IMR-90 (cell line): ENCODE measurements at regions not wholly inside any gene's neighbourhood (a gene's known extent, or its start where the extent isn't known, plus 50 kb on each side); places are given as distances from the start of the nearest gene placed in this dataset.
A peak's percentile ranks its signal among the peaks of the same experiment; 100 is the strongest.

Source experiments
- ATAC-seq: fragments of 200-7000 bp; cut with Tn5 transposase; 2 replicates; pipeline ENCODE4 v1.9.1; 2020; ENCODE audit warnings: low read depth, mild to moderate bottlenecking, moderate library complexity
- BruUV-seq: library from RNA; stranded (reverse); fragments of 400-500 nt; replicated peaks from 2 replicates; lab custom pipeline; 2021; lab: Mats Ljungman, UMichigan
- CTCF ChIA-PET: fragments of 300-600 bp; formaldehyde crosslinking; extraction: SDS; loops from one replicate; lab custom pipeline; 2021; ENCODE audit warnings: antibody characterized with exemption; lab: Yijun Ruan, JAX
- POLR2A ChIA-PET: fragments of 300-600 bp; sonication (Branson Sonifier 250); formaldehyde crosslinking; loops from one replicate; lab custom pipeline; 2022; ENCODE audit warnings: antibody characterized with exemption; ENCODE audit not compliant: unreplicated experiment; lab: Charles Lee
- DNase-seq: peaks from one replicate; pipeline ENCODE4 v3.0.0; 2013
- H2AFZ ChIP-seq: replicated peaks from 2 replicates; pipeline ENCODE3; 2013; ENCODE audit warnings: low read length, mild to moderate bottlenecking; ENCODE audit not compliant: poor library complexity
- H2AK5ac ChIP-seq: 2 replicates; pipeline ENCODE4 v1.6.1; 2013; ENCODE audit warnings: low read depth, low read length, inconsistent platforms
- H2AK9ac ChIP-seq: replicated peaks from 2 replicates; pipeline ENCODE3; 2013; ENCODE audit warnings: mild to moderate bottlenecking, low read depth, low read length, moderate library complexity; ENCODE audit not compliant: poor library complexity
- H2BK120ac ChIP-seq: 2 replicates; pipeline ENCODE4 v1.6.1; 2013; ENCODE audit warnings: low read depth, low read length, inconsistent platforms
- H2BK15ac ChIP-seq: 3 replicates; pipeline ENCODE4 v1.6.1; 2013; ENCODE audit warnings: low read depth, low read length, inconsistent platforms
- H2BK20ac ChIP-seq: 2 replicates; pipeline ENCODE4 v1.6.1; 2013; ENCODE audit warnings: low read depth, mild to moderate bottlenecking, inconsistent platforms, low read length, moderate library complexity
- H2BK5ac ChIP-seq: 2 replicates; pipeline ENCODE4 v1.6.1; 2013; ENCODE audit warnings: mild to moderate bottlenecking, low read depth, low read length, inconsistent platforms; ENCODE audit not compliant: poor library complexity, severe bottlenecking
- H3K14ac ChIP-seq: replicated peaks from 2 replicates; pipeline ENCODE4 v1.6.1; 2013; ENCODE audit warnings: low read depth, low read length, inconsistent platforms
- H3K18ac ChIP-seq: 2 replicates; pipeline ENCODE4 v1.6.1; 2013; ENCODE audit warnings: low read depth, low read length, control low read depth
- H3K23ac ChIP-seq: 2 replicates; pipeline ENCODE4 v1.6.1; 2013; ENCODE audit warnings: low read depth, low read length, inconsistent platforms
- H3K27ac ChIP-seq: 2 replicates; pipeline ENCODE4 v1.5.1; 2013; ENCODE audit warnings: mild to moderate bottlenecking, control low read depth, low read length; ENCODE audit not compliant: insufficient read depth
- H3K27me3 ChIP-seq: 2 replicates; pipeline ENCODE4 v1.6.1; 2013; ENCODE audit warnings: low read length; ENCODE audit not compliant: control insufficient read depth, insufficient read depth
- H3K36me3 ChIP-seq: 2 replicates; pipeline ENCODE4 v1.6.1; 2013; ENCODE audit warnings: low read length, mixed read lengths; ENCODE audit not compliant: control insufficient read depth, insufficient read depth
- H3K4ac ChIP-seq: 2 replicates; pipeline ENCODE4 v1.6.1; 2013; ENCODE audit warnings: low read depth, low read length, inconsistent platforms
- H3K4me1 ChIP-seq: 2 replicates; pipeline ENCODE4 v1.6.1; 2013; ENCODE audit warnings: low read length, mixed read lengths; ENCODE audit not compliant: control insufficient read depth, insufficient read depth
- H3K4me2 ChIP-seq: 2 replicates; pipeline ENCODE4 v1.6.1; 2013; ENCODE audit warnings: low read depth, mild to moderate bottlenecking, control low read depth, low read length, moderate library complexity
- H3K4me3 ChIP-seq: 2 replicates; pipeline ENCODE4 v1.5.1; 2013; ENCODE audit warnings: low read depth, mild to moderate bottlenecking, control low read depth, low read length, moderate library complexity; ENCODE audit not compliant: insufficient read depth
- H3K56ac ChIP-seq: 2 replicates; pipeline ENCODE4 v1.6.1; 2013; ENCODE audit warnings: low read length, inconsistent platforms; ENCODE audit not compliant: insufficient read depth; ENCODE audit errors: extremely low read depth
- H3K79me1 ChIP-seq, 2 experiments: 2 replicates each; pipeline ENCODE4 v1.6.1; 2013; ENCODE audit warnings: low read length in 2 of 2, inconsistent platforms in 1 of 2, low read depth in 1 of 2
- H3K9ac ChIP-seq: 2 replicates; pipeline ENCODE4 v1.6.1; 2013; ENCODE audit warnings: low read depth, low read length, control low read depth
- H3K9me1 ChIP-seq: 2 replicates; pipeline ENCODE4 v1.6.1; 2013; ENCODE audit warnings: low read length, inconsistent platforms; ENCODE audit not compliant: insufficient read depth
- H3K9me3 ChIP-seq: 2 replicates; pipeline ENCODE4 v1.6.1; 2013; ENCODE audit warnings: low read length; ENCODE audit not compliant: control insufficient read depth, insufficient read depth
- H4K20me1 ChIP-seq: 2 replicates; pipeline ENCODE4 v1.6.1; 2013; ENCODE audit warnings: low read length, inconsistent platforms; ENCODE audit not compliant: insufficient read depth
- H4K5ac ChIP-seq: 2 replicates; pipeline ENCODE4 v1.6.1; 2013; ENCODE audit warnings: mild to moderate bottlenecking, low read depth, low read length, control low read depth
- H4K8ac ChIP-seq, 2 experiments: 2 replicates each; pipeline ENCODE4 v1.6.1; 2013; ENCODE audit warnings: low read depth in 2 of 2, low read length in 2 of 2, control low read depth in 1 of 2, inconsistent platforms in 1 of 2
- H4K91ac ChIP-seq: 2 replicates; pipeline ENCODE4 v1.6.1; 2013; ENCODE audit warnings: low read depth, low read length, inconsistent platforms; ENCODE audit not compliant: insufficient read depth
- BHLHE40 ChIP-seq: fragments of 150-350 bp; IDR thresholded peaks from 2 replicates; pipeline ENCODE4 v1.6.1; 2016; ENCODE audit warnings: mild to moderate bottlenecking, low read depth, low read length
- CEBPB ChIP-seq: IDR thresholded peaks from 2 replicates; pipeline ENCODE4 v1.6.1; 2012; ENCODE audit warnings: low read depth, low read length, improper control_type of control experiment
- CHD1 ChIP-seq: IDR thresholded peaks from 2 replicates; pipeline ENCODE4 v1.6.1; 2012; ENCODE audit warnings: low read depth, low read length, improper control_type of control experiment
- ELK1 ChIP-seq: fragments of 150-350 bp; IDR thresholded peaks from 2 replicates; pipeline ENCODE4 v1.6.1; 2016; ENCODE audit warnings: low read depth, mild to moderate bottlenecking, low read length, moderate library complexity, borderline replicate concordance
- FOS ChIP-seq: fragments of 150-350 bp; IDR thresholded peaks from 2 replicates; pipeline ENCODE4 v1.6.1; 2016; ENCODE audit warnings: low read depth, low read length
- MAFK ChIP-seq: IDR thresholded peaks from 2 replicates; pipeline ENCODE4 v1.6.1; 2012; ENCODE audit warnings: low read depth, low read length, improper control_type of control experiment
- MAZ ChIP-seq: IDR thresholded peaks from 2 replicates; pipeline ENCODE4 v1.6.1; 2012; ENCODE audit warnings: low read depth, mild to moderate bottlenecking, low read length, improper control_type of control experiment, moderate library complexity, borderline replicate concordance
- MXI1 ChIP-seq: IDR thresholded peaks from 2 replicates; pipeline ENCODE4 v1.6.1; 2012; ENCODE audit warnings: low read depth, mild to moderate bottlenecking, low read length, moderate library complexity, borderline replicate concordance
- NFE2L2 ChIP-seq: fragments of 150-350 bp; IDR thresholded peaks from 2 replicates; pipeline ENCODE4 v1.6.1; 2016; ENCODE audit warnings: low read depth, mild to moderate bottlenecking, low read length
- POLR2A ChIP-seq: IDR thresholded peaks from 2 replicates; pipeline ENCODE4 v1.6.1; 2012; ENCODE audit warnings: mild to moderate bottlenecking, low read depth, low read length
- RAD21 ChIP-seq: IDR thresholded peaks from 2 replicates; pipeline ENCODE4 v1.6.1; 2012; ENCODE audit warnings: low read length, improper control_type of control experiment
- RCOR1 ChIP-seq: IDR thresholded peaks from 2 replicates; pipeline ENCODE4 v1.6.1; 2012; ENCODE audit warnings: mild to moderate bottlenecking, low read length, improper control_type of control experiment; ENCODE audit not compliant: insufficient replicate concordance
- RFX5 ChIP-seq: IDR thresholded peaks from 2 replicates; pipeline ENCODE4 v1.8.0; 2012; ENCODE audit warnings: low read depth, mild to moderate bottlenecking, low read length, moderate library complexity
- SMC3 ChIP-seq: fragments of 150-350 bp; IDR thresholded peaks from 2 replicates; pipeline ENCODE4 v1.6.1; 2016; ENCODE audit warnings: low read depth, mild to moderate bottlenecking, antibody characterized with exemption, low read length, moderate library complexity
- USF2 ChIP-seq: fragments of 150-350 bp; IDR thresholded peaks from 2 replicates; pipeline ENCODE4 v1.6.1; 2017; ENCODE audit warnings: mild to moderate bottlenecking, antibody characterized with exemption, low read length, low read depth
- WGBS, 2 experiments: methylation state at CpG; one replicate each; pipeline versions ENCODE4 v1.1.5 to v1.1.7; 2013; ENCODE audit warnings: missing lambda C conversion rate in 2 of 2; ENCODE audit not compliant: insufficient read length in 1 of 2; ENCODE audit errors: extremely low coverage in 2 of 2; 5-methylcytosine and 5-hydroxymethylcytosine counted together
- dilution Hi-C: fragments of 300-500 bp; cut with HindIII; formaldehyde crosslinking; loops from one replicate; pipeline ENCODE4 v1.14.3; 2018; ENCODE audit warnings: low sequenced_read_pairs; ENCODE audit not compliant: unreplicated experiment
- in situ Hi-C: fragments of 300-500 bp; cut with MboI; formaldehyde crosslinking; loops from 3 replicates; pipeline ENCODE4 v1.14.3; 2019; ENCODE audit warnings: low sequenced_read_pairs, inconsistent platforms, mixed read lengths
- intact Hi-C: fragments of 100-400 bp; cut with micrococcal nuclease; formaldehyde crosslinking; loops from 2 replicates; pipeline ENCODE4 v1.10.0; 2022
- TF ChIP-seq, protein P1 (sequence below): conservative IDR thresholded peaks from 2 replicates; pipeline ENCODE4 v1.5.1; 2012; ENCODE audit warnings: mild to moderate bottlenecking, low read depth, low read length, improper control_type of control experiment

GRCh38 chr12:97148941-97149559 lies 242.0 kb downstream of the NEDD1 start:
- Histone ChIP-seq H2AK9ac (no peak overlapping the region), H3K36me3 (no peaks in the 10 kb centered on the region), H4K91ac (no peak overlapping the region), H3K18ac (no peak overlapping the region), H3K27me3 (no peaks in the 10 kb centered on the region), H4K8ac (no peak overlapping the region), H3K4ac (no peak overlapping the region), H2AFZ (no peak overlapping the region), H2BK5ac (no peak overlapping the region), H3K14ac (no peak overlapping the region), H3K79me1 (no peaks in the 10 kb centered on the region), H3K4me2 (no peak overlapping the region), H3K4me3 (no peak overlapping the region), H3K9me1 (no peaks in the 10 kb centered on the region), H3K4me1 (no peaks in the 10 kb centered on the region), H3K23ac (no peak overlapping the region), H3K9ac (no peak overlapping the region), H3K27ac (no peak overlapping the region), H4K20me1 (no peaks in the 10 kb centered on the region), H3K9me3 (no peaks in the 10 kb centered on the region; the same call in 1 of the 2 replicates), H4K5ac (no peak overlapping the region), H3K56ac (no peak overlapping the region), H2AK5ac (no peak overlapping the region), H2BK120ac (no peak overlapping the region), H2BK20ac (no peak overlapping the region), H2BK15ac (no peak overlapping the region)
- peak; percentile 4 for DNase-seq
- in situ Hi-C loops = no loop called here
- ChIA-PET POLR2A (no interaction called here), CTCF (no interaction called here)
- intact Hi-C loops = no loop called here
- TF ChIP-seq SMC3 = peak; percentile 23; the same call in 1 of the 2 replicates
- no peak for TF ChIP-seq BHLHE40
- no peak for TF ChIP-seq MXI1
- TF ChIP-seq ELK1 = no peak
- TF ChIP-seq CHD1 = no peak
- no peak for TF ChIP-seq FOS
- TF ChIP-seq POLR2A = no peak
- TF ChIP-seq RCOR1 = no peak
- no peak for TF ChIP-seq USF2
- no peak for TF ChIP-seq MAZ
- TF ChIP-seq RFX5 = no peak
- no peak for TF ChIP-seq NFE2L2
- no peak; the same call in 1 of the 2 replicates for TF ChIP-seq CEBPB
- TF ChIP-seq RAD21 = peak; percentile 39
- TF ChIP-seq MAFK = no peak
- TF ChIP-seq, protein P1, sequence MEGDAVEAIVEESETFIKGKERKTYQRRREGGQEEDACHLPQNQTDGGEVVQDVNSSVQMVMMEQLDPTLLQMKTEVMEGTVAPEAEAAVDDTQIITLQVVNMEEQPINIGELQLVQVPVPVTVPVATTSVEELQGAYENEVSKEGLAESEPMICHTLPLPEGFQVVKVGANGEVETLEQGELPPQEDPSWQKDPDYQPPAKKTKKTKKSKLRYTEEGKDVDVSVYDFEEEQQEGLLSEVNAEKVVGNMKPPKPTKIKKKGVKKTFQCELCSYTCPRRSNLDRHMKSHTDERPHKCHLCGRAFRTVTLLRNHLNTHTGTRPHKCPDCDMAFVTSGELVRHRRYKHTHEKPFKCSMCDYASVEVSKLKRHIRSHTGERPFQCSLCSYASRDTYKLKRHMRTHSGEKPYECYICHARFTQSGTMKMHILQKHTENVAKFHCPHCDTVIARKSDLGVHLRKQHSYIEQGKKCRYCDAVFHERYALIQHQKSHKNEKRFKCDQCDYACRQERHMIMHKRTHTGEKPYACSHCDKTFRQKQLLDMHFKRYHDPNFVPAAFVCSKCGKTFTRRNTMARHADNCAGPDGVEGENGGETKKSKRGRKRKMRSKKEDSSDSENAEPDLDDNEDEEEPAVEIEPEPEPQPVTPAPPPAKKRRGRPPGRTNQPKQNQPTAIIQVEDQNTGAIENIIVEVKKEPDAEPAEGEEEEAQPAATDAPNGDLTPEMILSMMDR = peak; percentile 49
- 40% methylated on average over 1 of the region's 9 CpGs; no CpG with 5 or more reads in 1 of the 2 experiments for WGBS, 2 experiments
- no TSS peak for BruUV-seq
- dilution Hi-C loops = no loop called here
- ATAC-seq = no peak
